ENCODE measurements at regions not wholly inside any gene's neighbourhood (a gene's known extent, or its start where the extent isn't known, plus 50 kb on each side); places are given as distances from the start of the nearest gene placed in this dataset.

DNA sequence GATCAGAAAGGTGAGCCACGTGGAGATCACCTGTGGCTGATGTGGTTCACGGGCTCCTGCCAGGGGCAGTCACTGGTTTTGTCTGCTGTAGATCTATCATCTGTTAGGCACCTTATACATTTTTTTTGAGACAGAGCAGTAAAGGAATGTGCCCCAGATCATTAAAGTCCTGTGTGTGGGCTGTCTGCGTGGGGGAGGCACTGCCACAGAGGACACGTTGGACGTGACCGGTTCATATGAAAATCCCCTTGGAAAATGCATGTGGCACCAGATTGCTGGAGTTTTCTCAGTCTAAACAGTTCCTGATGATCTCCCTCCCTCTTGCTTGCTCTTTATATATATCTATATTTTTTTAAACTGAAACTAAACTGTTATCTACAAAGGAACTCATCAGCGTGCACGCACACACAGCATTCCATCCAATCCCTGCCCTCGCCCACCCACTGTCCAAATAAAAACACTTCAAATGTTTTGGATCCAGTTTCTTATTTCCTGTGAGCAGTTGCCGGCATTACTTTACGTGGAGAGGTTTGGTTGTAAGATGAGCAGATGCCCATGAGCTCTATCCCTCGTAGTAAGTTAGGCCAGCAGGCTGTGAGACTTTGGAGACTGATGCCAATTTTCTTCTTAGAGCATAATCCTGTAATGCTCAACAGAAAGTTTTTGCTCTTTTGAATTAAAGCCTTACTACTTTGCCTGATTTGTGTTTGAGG, 161.6 kb upstream of the EXOC2 start:
- Histone ChIP-seq H3K4me1 (ENCODE audit: control insufficient read depth, insufficient read depth, low read length) (peaks cover 2% of the 10 kb centered on the region; the same call in 1 of the 2 replicates), H3K36me3 (ENCODE audit: control insufficient read depth in 2 of 2, insufficient read depth in 1 of 2, low read length in 2 of 2) (no peaks in the 10 kb centered on the region), H3K4me3 (ENCODE audit: low read depth, low read length) (no peak overlapping the region), H3K9me3 (ENCODE audit: control insufficient read depth, insufficient read depth, low read depth, low read length) (no peaks in the 10 kb centered on the region), H3K27ac (ENCODE audit: extremely low read depth, low read depth, low read length) (no peak overlapping the region)
- ChIA-PET POLR2A (no interaction called here), CTCF (interaction anchor here (1.4 kb wide), 1 partner anchor 53 kb away, joined by 4 read pairs; no protein-coding TSS in a partner anchor)
- TF ChIP-seq, protein P1, sequence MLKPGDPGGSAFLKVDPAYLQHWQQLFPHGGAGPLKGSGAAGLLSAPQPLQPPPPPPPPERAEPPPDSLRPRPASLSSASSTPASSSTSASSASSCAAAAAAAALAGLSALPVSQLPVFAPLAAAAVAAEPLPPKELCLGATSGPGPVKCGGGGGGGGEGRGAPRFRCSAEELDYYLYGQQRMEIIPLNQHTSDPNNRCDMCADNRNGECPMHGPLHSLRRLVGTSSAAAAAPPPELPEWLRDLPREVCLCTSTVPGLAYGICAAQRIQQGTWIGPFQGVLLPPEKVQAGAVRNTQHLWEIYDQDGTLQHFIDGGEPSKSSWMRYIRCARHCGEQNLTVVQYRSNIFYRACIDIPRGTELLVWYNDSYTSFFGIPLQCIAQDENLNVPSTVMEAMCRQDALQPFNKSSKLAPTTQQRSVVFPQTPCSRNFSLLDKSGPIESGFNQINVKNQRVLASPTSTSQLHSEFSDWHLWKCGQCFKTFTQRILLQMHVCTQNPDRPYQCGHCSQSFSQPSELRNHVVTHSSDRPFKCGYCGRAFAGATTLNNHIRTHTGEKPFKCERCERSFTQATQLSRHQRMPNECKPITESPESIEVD (tag by site-specific recombination; IDR thresholded peaks at IDR 0.05), result no peak
- peak; percentile 59 for TF ChIP-seq ZFHX2 (tag by site-specific recombination; conservative IDR thresholded peaks at IDR 0.05)
- no peak for TF ChIP-seq ZNF302 (tag by site-specific recombination; IDR thresholded peaks at IDR 0.05; ENCODE audit: low read depth)
- no peak for TF ChIP-seq ZNF677 (tag by site-specific recombination; IDR thresholded peaks at IDR 0.05)
- no peak for TF ChIP-seq BCL11B (tag by site-specific recombination; IDR thresholded peaks at IDR 0.05; ENCODE audit: low read depth)
- TF ChIP-seq ZNF837 (tag by site-specific recombination; IDR thresholded peaks at IDR 0.05), result no peak
- TF ChIP-seq ZNF211 (tag by site-specific recombination; IDR thresholded peaks at IDR 0.05; ENCODE audit: low read depth), result no peak
- no peak for TF ChIP-seq FEZF1 (tag by site-specific recombination; IDR thresholded peaks at IDR 0.05)
- TF ChIP-seq ZNF223 (tag by site-specific recombination; IDR thresholded peaks at IDR 0.05), result no peak
- TF ChIP-seq, protein P2, sequence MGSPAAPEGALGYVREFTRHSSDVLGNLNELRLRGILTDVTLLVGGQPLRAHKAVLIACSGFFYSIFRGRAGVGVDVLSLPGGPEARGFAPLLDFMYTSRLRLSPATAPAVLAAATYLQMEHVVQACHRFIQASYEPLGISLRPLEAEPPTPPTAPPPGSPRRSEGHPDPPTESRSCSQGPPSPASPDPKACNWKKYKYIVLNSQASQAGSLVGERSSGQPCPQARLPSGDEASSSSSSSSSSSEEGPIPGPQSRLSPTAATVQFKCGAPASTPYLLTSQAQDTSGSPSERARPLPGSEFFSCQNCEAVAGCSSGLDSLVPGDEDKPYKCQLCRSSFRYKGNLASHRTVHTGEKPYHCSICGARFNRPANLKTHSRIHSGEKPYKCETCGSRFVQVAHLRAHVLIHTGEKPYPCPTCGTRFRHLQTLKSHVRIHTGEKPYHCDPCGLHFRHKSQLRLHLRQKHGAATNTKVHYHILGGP (tag by site-specific recombination; IDR thresholded peaks at IDR 0.05), result no peak
- TF ChIP-seq SCRT2 (tag by site-specific recombination; IDR thresholded peaks at IDR 0.05), result 0 out of 2 replicates have a peak, but pooled peaks have one; percentile 16
- TF ChIP-seq ZXDB (tag by site-specific recombination; IDR thresholded peaks at IDR 0.05), result no peak
- TF ChIP-seq ZNF10 (tag by site-specific recombination; IDR thresholded peaks at IDR 0.05), result 0 out of 2 replicates have a peak, but pooled peaks have one; percentile 46
- no peak for TF ChIP-seq ZNF664 (tag by site-specific recombination; IDR thresholded peaks at IDR 0.05)
- TF ChIP-seq ZNF544 (tag by site-specific recombination; IDR thresholded peaks at IDR 0.05), result no peak
- TF ChIP-seq, protein P3, sequence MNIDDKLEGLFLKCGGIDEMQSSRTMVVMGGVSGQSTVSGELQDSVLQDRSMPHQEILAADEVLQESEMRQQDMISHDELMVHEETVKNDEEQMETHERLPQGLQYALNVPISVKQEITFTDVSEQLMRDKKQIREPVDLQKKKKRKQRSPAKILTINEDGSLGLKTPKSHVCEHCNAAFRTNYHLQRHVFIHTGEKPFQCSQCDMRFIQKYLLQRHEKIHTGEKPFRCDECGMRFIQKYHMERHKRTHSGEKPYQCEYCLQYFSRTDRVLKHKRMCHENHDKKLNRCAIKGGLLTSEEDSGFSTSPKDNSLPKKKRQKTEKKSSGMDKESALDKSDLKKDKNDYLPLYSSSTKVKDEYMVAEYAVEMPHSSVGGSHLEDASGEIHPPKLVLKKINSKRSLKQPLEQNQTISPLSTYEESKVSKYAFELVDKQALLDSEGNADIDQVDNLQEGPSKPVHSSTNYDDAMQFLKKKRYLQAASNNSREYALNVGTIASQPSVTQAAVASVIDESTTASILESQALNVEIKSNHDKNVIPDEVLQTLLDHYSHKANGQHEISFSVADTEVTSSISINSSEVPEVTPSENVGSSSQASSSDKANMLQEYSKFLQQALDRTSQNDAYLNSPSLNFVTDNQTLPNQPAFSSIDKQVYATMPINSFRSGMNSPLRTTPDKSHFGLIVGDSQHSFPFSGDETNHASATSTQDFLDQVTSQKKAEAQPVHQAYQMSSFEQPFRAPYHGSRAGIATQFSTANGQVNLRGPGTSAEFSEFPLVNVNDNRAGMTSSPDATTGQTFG (tag by site-specific recombination; IDR thresholded peaks at IDR 0.05; ENCODE audit: borderline replicate concordance), result no peak
- TF ChIP-seq ZNF114 (tag by site-specific recombination; IDR thresholded peaks at IDR 0.05), result no peak
- TF ChIP-seq YY2 (tag by site-specific recombination; IDR thresholded peaks at IDR 0.05), result no peak
- TF ChIP-seq, protein P4, sequence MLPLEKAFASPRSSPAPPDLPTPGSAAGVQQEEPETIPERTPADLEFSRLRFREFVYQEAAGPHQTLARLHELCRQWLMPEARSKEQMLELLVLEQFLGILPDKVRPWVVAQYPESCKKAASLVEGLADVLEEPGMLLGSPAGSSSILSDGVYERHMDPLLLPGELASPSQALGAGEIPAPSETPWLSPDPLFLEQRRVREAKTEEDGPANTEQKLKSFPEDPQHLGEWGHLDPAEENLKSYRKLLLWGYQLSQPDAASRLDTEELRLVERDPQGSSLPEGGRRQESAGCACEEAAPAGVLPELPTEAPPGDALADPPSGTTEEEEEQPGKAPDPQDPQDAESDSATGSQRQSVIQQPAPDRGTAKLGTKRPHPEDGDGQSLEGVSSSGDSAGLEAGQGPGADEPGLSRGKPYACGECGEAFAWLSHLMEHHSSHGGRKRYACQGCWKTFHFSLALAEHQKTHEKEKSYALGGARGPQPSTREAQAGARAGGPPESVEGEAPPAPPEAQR (tag by site-specific recombination; IDR thresholded peaks at IDR 0.05), result no peak
- peak; percentile 62 for TF ChIP-seq EGR2 (tag by site-specific recombination; IDR thresholded peaks at IDR 0.05; ENCODE audit: low read depth)
- no peak for TF ChIP-seq ZNF707 (tag by site-specific recombination; IDR thresholded peaks at IDR 0.05)
- no peak for TF ChIP-seq ZNF843 (tag by site-specific recombination; IDR thresholded peaks at IDR 0.05)
- no peak for TF ChIP-seq ZNF292 (tag by site-specific recombination; IDR thresholded peaks at IDR 0.05; ENCODE audit: borderline replicate concordance, low read depth)
- TF ChIP-seq ZNF112 (tag by site-specific recombination; IDR thresholded peaks at IDR 0.05), result no peak
